Trophoblast cell (in vitro differentiated cells and primary cell): ENCODE measurements at regions not wholly inside any gene's neighbourhood (a gene's known extent, or its start where the extent isn't known, plus 50 kb on each side); places are given as distances from the start of the nearest gene placed in this dataset.

Experiments
- DNase-seq, 2 donors: peaks; one replicate each; pipeline ENCODE4 v3.0.0-alpha.2; 2016
- H2AFZ ChIP-seq: 2 replicates; pipeline ENCODE4 v1.6.1; 2013; ENCODE audit warnings: low read length, moderate library complexity, mild to moderate bottlenecking; ENCODE audit not compliant: insufficient read depth, poor library complexity
- H2AK5ac ChIP-seq: 2 replicates; pipeline ENCODE4 v1.6.1; 2013; ENCODE audit warnings: mild to moderate bottlenecking, low read length
- H2BK120ac ChIP-seq: 2 replicates; pipeline ENCODE4 v1.6.1; 2013; ENCODE audit warnings: low read length, mild to moderate bottlenecking, moderate library complexity; ENCODE audit not compliant: insufficient read depth, poor library complexity
- H2BK12ac ChIP-seq: 2 replicates; pipeline ENCODE4 v1.6.1; 2013; ENCODE audit warnings: mild to moderate bottlenecking, low read length, moderate library complexity
- H2BK5ac ChIP-seq: 2 replicates; pipeline ENCODE4 v1.6.1; 2013; ENCODE audit warnings: low read length, low read depth, moderate library complexity, mild to moderate bottlenecking; ENCODE audit not compliant: poor library complexity
- H3K14ac ChIP-seq: 2 replicates; pipeline ENCODE4 v1.6.1; 2013; ENCODE audit warnings: mild to moderate bottlenecking, low read length
- H3K18ac ChIP-seq: 2 replicates; pipeline ENCODE4 v1.6.1; 2013; ENCODE audit warnings: mild to moderate bottlenecking, low read length
- H3K23ac ChIP-seq: 2 replicates; pipeline ENCODE4 v1.6.1; 2013; ENCODE audit warnings: low read length
- H3K27ac ChIP-seq: 2 replicates; pipeline ENCODE4 v1.5.1; 2013; ENCODE audit warnings: low read depth, mild to moderate bottlenecking, inconsistent platforms, low read length, moderate library complexity
- H3K27me3 ChIP-seq: 2 replicates; pipeline ENCODE4 v1.6.1; 2013; ENCODE audit warnings: inconsistent platforms, mild to moderate bottlenecking, low read length, moderate library complexity; ENCODE audit not compliant: insufficient read depth
- H3K36me3 ChIP-seq, 2 experiments: 1 replicate in 1 of 2; 2 replicates in 1 of 2; pipeline ENCODE4 v1.6.1; 2013; ENCODE audit warnings: low read length in 2 of 2, mild to moderate bottlenecking in 2 of 2, moderate library complexity in 1 of 2; ENCODE audit not compliant: insufficient read depth in 2 of 2, control insufficient read depth in 1 of 2
- H3K4ac ChIP-seq: 2 replicates; pipeline ENCODE4 v1.6.1; 2013; ENCODE audit warnings: low read depth, mild to moderate bottlenecking, low read length, moderate library complexity
- H3K4me1 ChIP-seq, 2 experiments: 1 replicate in 1 of 2; 2 replicates in 1 of 2; pipeline ENCODE4 v1.6.1; 2013; ENCODE audit warnings: low read length in 2 of 2, mild to moderate bottlenecking in 2 of 2, moderate library complexity in 1 of 2; ENCODE audit not compliant: insufficient read depth in 2 of 2, control insufficient read depth in 1 of 2
- H3K4me2 ChIP-seq: 2 replicates; pipeline ENCODE4 v1.6.1; 2013; ENCODE audit warnings: inconsistent platforms, mild to moderate bottlenecking, low read length, moderate library complexity
- H3K4me3 ChIP-seq: 2 replicates; pipeline ENCODE4 v1.5.1; 2013; ENCODE audit warnings: mild to moderate bottlenecking, low read depth, low read length, inconsistent platforms
- H3K79me1 ChIP-seq: one replicate; pipeline ENCODE4 v1.6.1; 2013; ENCODE audit warnings: low read length
- H3K79me2 ChIP-seq: 2 replicates; pipeline ENCODE4 v1.6.1; 2013; ENCODE audit warnings: low read length, mild to moderate bottlenecking; ENCODE audit not compliant: control insufficient read depth, insufficient read depth, poor library complexity
- H3K9ac ChIP-seq: 2 replicates; pipeline ENCODE4 v1.6.1; 2013; ENCODE audit warnings: mild to moderate bottlenecking, low read length
- H3K9me3 ChIP-seq: 2 replicates; pipeline ENCODE4 v1.6.1; 2013; ENCODE audit warnings: low read depth, mild to moderate bottlenecking, control low read depth, inconsistent platforms, low read length; ENCODE audit not compliant: insufficient read depth
- H4K12ac ChIP-seq: 2 replicates; pipeline ENCODE4 v1.6.1; 2013; ENCODE audit warnings: low read depth, mild to moderate bottlenecking, low read length, moderate library complexity
- H4K8ac ChIP-seq: 2 replicates; pipeline ENCODE4 v1.6.1; 2013; ENCODE audit warnings: low read depth, mild to moderate bottlenecking, low read length, moderate library complexity
- H4K91ac ChIP-seq: one replicate; pipeline ENCODE4 v1.6.1; 2013; ENCODE audit warnings: low read depth, mild to moderate bottlenecking, low read length, moderate library complexity
- WGBS: extraction: QIAGEN DNeasy Blood & Tissue Kit; methylation state at CpG from one replicate; pipeline ENCODE4 v1.1.7; 2013; ENCODE audit warnings: missing lambda C conversion rate; ENCODE audit not compliant: insufficient read length, insufficient coverage; ENCODE audit errors: extremely low coverage; 5-methylcytosine and 5-hydroxymethylcytosine counted together

DNA sequence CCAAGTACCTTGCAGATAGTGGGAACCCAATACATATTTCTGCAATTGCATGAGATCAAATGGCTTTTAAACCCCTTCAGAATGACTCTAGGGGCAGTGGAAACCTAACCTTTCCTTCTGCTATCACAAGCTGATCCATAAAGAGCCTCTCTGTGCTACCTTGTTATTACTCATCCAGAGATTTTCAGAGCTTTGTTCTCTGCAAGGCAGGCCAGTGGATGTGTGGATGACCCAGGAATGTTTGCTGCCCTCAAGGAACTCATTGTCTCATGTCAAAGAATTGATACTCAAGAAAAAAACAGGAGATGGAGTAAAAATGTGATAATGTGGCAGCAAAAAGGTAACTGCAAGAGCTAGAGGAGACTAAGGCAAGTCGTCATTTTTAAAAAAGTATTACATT is 164.1 kb downstream of the HMHB1 start:
- WGBS: no CpG with 5 or more reads among the region's 1 CpG
- Histone ChIP-seq H2AK5ac (no peak overlapping the region), H3K27me3 (no peaks in the 10 kb centered on the region), H4K12ac (no peak overlapping the region), H2BK120ac (no peak overlapping the region), H2BK5ac (no peak overlapping the region), H2AFZ (no peak overlapping the region), H3K4me3 (no peak overlapping the region), H3K9me3 (no peaks in the 10 kb centered on the region), H3K4me1 (no peaks in the 10 kb centered on the region), H4K91ac (no peak overlapping the region), H3K79me1 (peaks cover 3% of the 10 kb centered on the region), H2BK12ac (no peak overlapping the region), H3K14ac (no peak overlapping the region), H3K79me2 (no peaks in the 10 kb centered on the region), H3K27ac (no peak overlapping the region), H3K36me3 (no peaks in the 10 kb centered on the region), H3K9ac (no peak overlapping the region), H3K23ac (no peak overlapping the region), H3K4ac (no peak overlapping the region), H4K8ac (no peak overlapping the region), H3K18ac (no peak overlapping the region), H3K4me2 (no peak overlapping the region)
- no peak for DNase-seq

- Histone ChIP-seq H2BK5ac (no peak overlapping the region), H3K4me2 (no peak overlapping the region), H2AK5ac (no peak overlapping the region), H3K27ac (no peak overlapping the region), H2AFZ (no peak overlapping the region), H3K79me2 (no peaks in the 10 kb centered on the region), H4K8ac (no peak overlapping the region), H3K79me1 (peaks cover 3% of the 10 kb centered on the region), H3K9me3 (no peaks in the 10 kb centered on the region), H3K14ac (no peak overlapping the region), H3K27me3 (no peaks in the 10 kb centered on the region), H3K4ac (no peak overlapping the region), H3K23ac (no peak overlapping the region), H4K12ac (no peak overlapping the region), H3K9ac (no peak overlapping the region), H2BK120ac (no peak overlapping the region), H3K4me1 (no peaks in the 10 kb centered on the region), H3K4me3 (no peak overlapping the region), H4K91ac (no peak overlapping the region), H3K18ac (no peak overlapping the region), H3K36me3 (no peaks in the 10 kb centered on the region), H2BK12ac (no peak overlapping the region)
- WGBS: no CpG with 5 or more reads among the region's 1 CpG
- peak; percentile 73 to 90 for DNase-seq
Measured at GRCh38 chr5:143977891-143978461, 166.0 kb downstream of the HMHB1 start.

DNA sequence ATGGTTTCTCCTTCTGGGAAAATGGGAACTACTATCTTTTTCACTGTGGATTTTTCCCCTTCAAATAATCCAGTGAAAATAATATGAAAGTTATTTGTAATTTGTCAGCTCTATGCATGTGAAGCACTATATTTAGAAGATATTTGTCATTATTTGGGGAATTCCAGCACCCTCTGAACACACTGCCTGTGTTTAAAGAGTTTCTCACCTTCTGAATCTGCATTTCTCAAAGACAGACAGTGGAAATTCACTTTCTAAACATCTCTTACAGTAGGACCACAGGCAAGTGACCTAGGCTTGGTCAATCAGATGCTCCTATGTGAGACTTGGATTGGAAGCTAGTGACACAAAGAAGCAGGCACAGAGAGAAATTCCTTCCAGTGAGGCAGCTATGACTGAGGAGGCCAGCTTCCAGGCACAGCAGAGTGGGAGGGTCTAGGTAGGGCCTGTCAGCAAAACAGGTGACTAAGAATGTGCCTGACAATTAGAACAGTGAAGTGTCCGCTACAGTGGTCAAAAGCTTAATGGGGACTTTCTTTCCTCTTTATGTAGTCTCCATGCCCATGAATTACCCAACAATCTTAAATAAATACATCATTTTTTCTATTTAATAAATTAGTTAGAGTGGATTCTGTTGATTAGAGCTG is 167.2 kb downstream of the HMHB1 start:
- Histone ChIP-seq H3K23ac (no peak overlapping the region), H3K9me3 (no peaks in the 10 kb centered on the region), H3K4ac (no peak overlapping the region), H3K18ac (no peak overlapping the region), H3K79me2 (no peaks in the 10 kb centered on the region), H3K4me1 (no peaks in the 10 kb centered on the region), H3K9ac (no peak overlapping the region), H2AK5ac (no peak overlapping the region), H2AFZ (no peak overlapping the region), H3K4me2 (no peak overlapping the region), H3K4me3 (no peak overlapping the region), H2BK120ac (peak overlapping the region; percentile 11), H3K36me3 (no peaks in the 10 kb centered on the region), H2BK12ac (no peak overlapping the region), H3K14ac (no peak overlapping the region), H3K27ac (no peak overlapping the region), H4K8ac (no peak overlapping the region), H4K91ac (no peak overlapping the region), H3K79me1 (peaks cover 3% of the 10 kb centered on the region), H4K12ac (no peak overlapping the region), H3K27me3 (no peaks in the 10 kb centered on the region), H2BK5ac (peak overlapping the region; percentile 56)
- WGBS: no CpG with 5 or more reads among the region's 1 CpG
- DNase-seq: peak; percentile 10 to 47

DNA sequence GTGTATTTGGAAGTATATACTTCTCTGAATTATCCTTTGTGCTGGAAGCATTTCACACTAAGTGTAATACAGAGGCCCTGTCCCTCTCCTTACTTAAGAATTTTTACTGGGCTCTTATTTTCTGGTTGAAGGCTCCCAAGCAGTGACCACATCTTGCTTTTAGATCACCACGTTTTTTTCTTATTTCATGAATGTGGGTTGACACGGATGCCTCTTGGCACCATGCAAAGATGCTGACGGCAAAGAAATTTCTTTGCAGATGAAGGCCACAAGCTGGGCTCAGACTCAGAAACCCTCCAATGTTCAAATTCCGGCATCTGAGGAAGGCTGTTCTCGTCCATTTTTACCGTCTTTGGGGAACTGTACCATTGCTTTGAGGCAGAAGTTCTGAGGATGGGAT is 168.5 kb downstream of the HMHB1 start:
- H3K36me3 ChIP-seq: no peaks in the 10 kb centered on the region
- no peaks in the 10 kb centered on the region for H3K79me2 ChIP-seq
- no peaks in the 10 kb centered on the region for H3K27me3 ChIP-seq
- no peak for DNase-seq
- H4K12ac ChIP-seq: no peak overlapping the region
- H3K18ac ChIP-seq: no peak overlapping the region
- H3K4ac ChIP-seq: no peak overlapping the region
- no peak overlapping the region for H2AK5ac ChIP-seq
- no peaks in the 10 kb centered on the region for H3K9me3 ChIP-seq
- H3K4me2 ChIP-seq: no peak overlapping the region
- H4K8ac ChIP-seq: no peak overlapping the region
- H3K4me3 ChIP-seq: no peak overlapping the region
- H2BK120ac ChIP-seq: no peak overlapping the region
- WGBS: no CpG with 5 or more reads among the region's 6 CpGs
- no peak overlapping the region for H2AFZ ChIP-seq
- no peak overlapping the region for H3K14ac ChIP-seq
- H3K27ac ChIP-seq: no peak overlapping the region
- H3K4me1 ChIP-seq: no peaks in the 10 kb centered on the region
- H3K79me1 ChIP-seq: peaks cover 3% of the 10 kb centered on the region
- no peak overlapping the region for H2BK12ac ChIP-seq
- H2BK5ac ChIP-seq: no peak overlapping the region
- H4K91ac ChIP-seq: no peak overlapping the region
- no peak overlapping the region for H3K23ac ChIP-seq
- no peak overlapping the region for H3K9ac ChIP-seq
